ENCODE measurements at regions not wholly inside any gene's neighbourhood (a gene's known extent, or its start where the extent isn't known, plus 50 kb on each side); places are given as distances from the start of the nearest gene placed in this dataset.

- no peak for TF ChIP-seq CTCF (IDR thresholded peaks at IDR 0.05; ENCODE audit: low read depth, low read length)
- no peak for TF ChIP-seq EZH2phosphoT487 (IDR thresholded peaks at IDR 0.05; ENCODE audit: low read depth)
These were observed 237.3 kb upstream of the SALL3 start for GRCh38 chr18:78742218-78742745.
